GM12864 (cell line): ENCODE measurements at regions not wholly inside any gene's neighbourhood (a gene's known extent, or its start where the extent isn't known, plus 50 kb on each side); places are given as distances from the start of the nearest gene placed in this dataset.
"Not testable (repeated sequence)": the region's sequence is repeated elsewhere in the genome, so short reads cannot be mapped to it uniquely, and the experiment has no call there.

Experiments
- DNase-seq: peaks from one replicate; pipeline ENCODE4 v3.0.0-alpha.2; 2011; ENCODE audit warnings: low read depth
- H3K4me3 ChIP-seq: 2 replicates; pipeline ENCODE4 v1.5.1; 2011; ENCODE audit warnings: mild to moderate bottlenecking, low read depth, low read length, control low read depth
- CTCF ChIP-seq: IDR thresholded peaks from 2 replicates; pipeline ENCODE4 v1.5.1; 2011; ENCODE audit warnings: low read depth, mild to moderate bottlenecking, moderate library complexity, low read length, control low read depth, inconsistent platforms; ENCODE audit errors: missing control alignments

- no peak overlapping the region for H3K4me3 ChIP-seq
- TF ChIP-seq CTCF, result no peak
- DNase-seq, result no peak
Observed at GRCh38 chr20:60180986-60181385, 222.8 kb downstream of the CDH26 start.

GRCh38 chr20:60186412-60186811 lies 228.2 kb downstream of the CDH26 start:
- no peak for TF ChIP-seq CTCF
- no peak for DNase-seq
- H3K4me3 ChIP-seq, result no peak overlapping the region

GRCh38 chr20:60187683-60188082 lies 229.5 kb downstream of the CDH26 start:
- no peak for DNase-seq
- H3K4me3 ChIP-seq, result no peak overlapping the region
- no peak for TF ChIP-seq CTCF

GRCh38 chr20:60191014-60191413 lies 232.8 kb downstream of the CDH26 start:
- no peak for DNase-seq
- no peak for TF ChIP-seq CTCF
- no peak overlapping the region for H3K4me3 ChIP-seq

- H3K4me3 ChIP-seq, result no peak overlapping the region
- no peak for DNase-seq
- TF ChIP-seq CTCF, result no peak
Observed at GRCh38 chr20:60192326-60192725, 234.1 kb downstream of the CDH26 start.

GRCh38 chr20:60199132-60199531 lies 240.9 kb downstream of the CDH26 start:
- not testable (repeated sequence) for H3K4me3 ChIP-seq

GRCh38 chr20:60199866-60200265 lies 241.6 kb downstream of the CDH26 start:
- no peak overlapping the region for H3K4me3 ChIP-seq
- DNase-seq, result no peak

More at GRCh38 chr20:60199132-60199531, 240.9 kb downstream of the CDH26 start:
- not testable (repeated sequence) for DNase-seq

More at GRCh38 chr20:60199866-60200265, 241.6 kb downstream of the CDH26 start:
- TF ChIP-seq CTCF, result no peak
